IMR-90 (cell line): ENCODE measurements at regions not wholly inside any gene's neighbourhood (a gene's known extent, or its start where the extent isn't known, plus 50 kb on each side); places are given as distances from the start of the nearest gene placed in this dataset.

Source experiments
- CTCF ChIP-seq: conservative IDR thresholded peaks from 2 replicates; pipeline ENCODE4 v1.5.1; 2012; ENCODE audit warnings: mild to moderate bottlenecking, low read depth, low read length, improper control_type of control experiment
- FOS ChIP-seq: fragments of 150-350 bp; IDR thresholded peaks from 2 replicates; pipeline ENCODE4 v1.6.1; 2016; ENCODE audit warnings: low read depth, low read length
- POLR2A ChIP-seq: IDR thresholded peaks from 2 replicates; pipeline ENCODE4 v1.6.1; 2012; ENCODE audit warnings: mild to moderate bottlenecking, low read depth, low read length
- RAD21 ChIP-seq: IDR thresholded peaks from 2 replicates; pipeline ENCODE4 v1.6.1; 2012; ENCODE audit warnings: low read length, improper control_type of control experiment

GRCh38 chr10:128498746-128499145, 372.5 kb upstream of the MKI67 start:
- TF ChIP-seq CTCF (no peak), FOS (no peak), RAD21 (no peak), POLR2A (no peak)
